Thyroid gland (tissue), 4 donors: ENCODE measurements at regions not wholly inside any gene's neighbourhood (a gene's known extent, or its start where the extent isn't known, plus 50 kb on each side); places are given as distances from the start of the nearest gene placed in this dataset.

Experiments used
- DNase-seq, 2 donors: peaks; one replicate each; pipeline ENCODE4 v3.0.0-alpha.2; 2019
- H3K27ac ChIP-seq, 3 donors: fragments of 200-600 bp; sonication (generic); 1 replicate in 2 of 3; 2 replicates in 1 of 3; pipeline ENCODE4 v1.5.1; 2016 to 2019; ENCODE audit warnings: mild to moderate bottlenecking in 1 of 3, moderate library complexity in 1 of 3
- H3K27me3 ChIP-seq: fragments of 200-600 bp; sonication (generic); one replicate; pipeline ENCODE4 v1.5.1; 2019
- H3K36me3 ChIP-seq, 2 donors: fragments of 200-600 bp; sonication (generic); one replicate each; pipeline ENCODE4 v1.5.1; 2016 to 2019
- H3K4me1 ChIP-seq, 2 donors: fragments of 200-600 bp; sonication (generic); one replicate each; pipeline ENCODE4 v1.5.1; 2017 to 2019
- H3K4me3 ChIP-seq, 3 donors: fragments of 200-600 bp; sonication (generic); replicated peaks in 1 of 3; 1 replicate in 2 of 3; 2 replicates in 1 of 3; pipeline ENCODE4 v1.5.1; 2016; ENCODE audit warnings: mild to moderate bottlenecking in 1 of 3
- H3K9me3 ChIP-seq: fragments of 200-600 bp; sonication (generic); one replicate; pipeline ENCODE4 v1.5.1; 2017
- CTCF ChIP-seq, 6 experiments: fragments of 200-600 bp in 3 of 6; fragments of 450-650 bp in 3 of 6; sonication (generic) in 3 of 6; IDR thresholded peaks; one replicate each; pipeline ENCODE4 v1.5.1; 2016 to 2019; ENCODE audit warnings: antibody characterized with exemption in 6 of 6, mild to moderate bottlenecking in 2 of 6, inconsistent platforms in 1 of 6, moderate library complexity in 1 of 6
- POLR2A ChIP-seq, 2 donors: fragments of 450-650 bp; IDR thresholded peaks; one replicate each; pipeline ENCODE4 v1.6.1; 2017; ENCODE audit warnings: antibody characterized with exemption in 2 of 2, mild to moderate bottlenecking in 2 of 2, moderate library complexity in 1 of 2
- WGBS, 2 donors: methylation state at CpG; one replicate each; pipeline ENCODE4 v1.1.5; 2017; 5-methylcytosine and 5-hydroxymethylcytosine counted together
- intact Hi-C: fragments of 100-400 bp; cut with DNase I; formaldehyde crosslinking; loops from one replicate; pipeline ENCODE4 v1.15.1; 2023

GRCh38 chrX:9235722-9236121 lies 201.8 kb upstream of the FAM9B start:
- intact Hi-C loops: no loop called here
- WGBS, 2 donors: 89 to 90% methylated on average over 3 of the region's 3 CpGs
- Histone ChIP-seq H3K4me3 (no peak overlapping the region), H3K27ac (no peak overlapping the region), H3K36me3 (no peaks in the 10 kb centered on the region), H3K9me3 (no peaks in the 10 kb centered on the region), H3K4me1 (no peaks in the 10 kb centered on the region), H3K27me3 (no peaks in the 10 kb centered on the region)
- no peak for DNase-seq
- TF ChIP-seq CTCF (IDR thresholded peaks at IDR 0.05): no peak
- TF ChIP-seq POLR2A (IDR thresholded peaks at IDR 0.05): no peak

- intact Hi-C loops: no loop called here
- no peak for TF ChIP-seq CTCF (IDR thresholded peaks at IDR 0.05)
- TF ChIP-seq POLR2A (IDR thresholded peaks at IDR 0.05): no peak
- 88 to 96% methylated on average over 4 of the region's 4 CpGs for WGBS, 2 donors
These were observed 207.0 kb upstream of the FAM9B start for GRCh38 chrX:9240956-9241355.

GRCh38 chrX:9241427-9241826 lies 207.5 kb upstream of the FAM9B start:
- Histone ChIP-seq H3K4me3 (no peak overlapping the region), H3K36me3 (no peaks in the 10 kb centered on the region), H3K27ac (no peak overlapping the region), H3K4me1 (no peaks in the 10 kb centered on the region), H3K27me3 (no peaks in the 10 kb centered on the region), H3K9me3 (no peaks in the 10 kb centered on the region)
- intact Hi-C loops: no loop called here
- DNase-seq: no peak
- TF ChIP-seq CTCF (IDR thresholded peaks at IDR 0.05): no peak
- no peak for TF ChIP-seq POLR2A (IDR thresholded peaks at IDR 0.05)
- WGBS, 2 donors: 85 to 86% methylated on average over 9 to 10 of the region's 11 CpGs

More at GRCh38 chrX:9240956-9241355, 207.0 kb upstream of the FAM9B start:
- no peaks in the 10 kb centered on the region for H3K9me3 ChIP-seq
- DNase-seq: no peak
- H3K36me3 ChIP-seq: no peaks in the 10 kb centered on the region
- no peak overlapping the region for H3K27ac ChIP-seq
- no peak overlapping the region for H3K4me3 ChIP-seq
- no peaks in the 10 kb centered on the region for H3K4me1 ChIP-seq
- H3K27me3 ChIP-seq: no peaks in the 10 kb centered on the region

GRCh38 chrX:9249051-9249846 lies 215.3 kb upstream of the FAM9B start:
- H3K4me1 ChIP-seq: no peaks in the 10 kb centered on the region
- no peak overlapping the region for H3K4me3 ChIP-seq
- H3K9me3 ChIP-seq: no peaks in the 10 kb centered on the region
- no peak overlapping the region for H3K27ac ChIP-seq
- no peak for DNase-seq
- TF ChIP-seq CTCF (IDR thresholded peaks at IDR 0.05): no peak
- no peak for TF ChIP-seq POLR2A (IDR thresholded peaks at IDR 0.05)
- 68 to 70% methylated on average over 8 of the region's 8 CpGs for WGBS, 2 donors
- no peaks in the 10 kb centered on the region for H3K36me3 ChIP-seq
- intact Hi-C loops: no loop called here
- no peaks in the 10 kb centered on the region for H3K27me3 ChIP-seq

GRCh38 chrX:9252182-9252581 lies 212.7 kb upstream of the TBL1X start:
- Histone ChIP-seq H3K4me1 (no peaks in the 10 kb centered on the region), H3K27me3 (no peaks in the 10 kb centered on the region), H3K9me3 (no peaks in the 10 kb centered on the region), H3K4me3 (no peak overlapping the region), H3K36me3 (no peaks in the 10 kb centered on the region), H3K27ac (no peak overlapping the region)
- WGBS, 2 donors: 57 to 72% methylated on average over 3 to 4 of the region's 4 CpGs
- no peak for DNase-seq
- TF ChIP-seq CTCF (IDR thresholded peaks at IDR 0.05) (no peak), POLR2A (IDR thresholded peaks at IDR 0.05) (no peak)
- intact Hi-C loops: no loop called here
